Gastroesophageal sphincter (tissue), 4 donors: ENCODE measurements at regions not wholly inside any gene's neighbourhood (a gene's known extent, or its start where the extent isn't known, plus 50 kb on each side); places are given as distances from the start of the nearest gene placed in this dataset.

Source experiments
- ATAC-seq: fragments of 150-250 bp; one replicate; pipeline ENCODE4 v1.9.1; 2016; ENCODE audit warnings: mild to moderate bottlenecking, moderate library complexity
- H3K27ac ChIP-seq, 4 donors: fragments of 200-600 bp; sonication (generic) in 3 of 4; 1 replicate in 3 of 4; 2 replicates in 1 of 4; pipeline ENCODE4 v1.5.1; 2016 to 2019
- H3K27me3 ChIP-seq: fragments of 200-600 bp; sonication (generic); one replicate; pipeline ENCODE4 v1.5.1; 2019
- H3K36me3 ChIP-seq, 2 donors: fragments of 200-600 bp; sonication (generic); one replicate each; pipeline ENCODE4 v1.5.1; 2019; ENCODE audit warnings: control low read depth in 1 of 2
- H3K4me1 ChIP-seq, 3 donors: fragments of 200-600 bp; sonication (generic); 1 replicate in 2 of 3; 2 replicates in 1 of 3; pipeline ENCODE4 v1.5.1; 2016 to 2019; ENCODE audit warnings: control low read depth in 2 of 3
- H3K4me3 ChIP-seq, 2 donors: fragments of 200-600 bp; sonication (generic); one replicate each; pipeline ENCODE4 v1.5.1; 2019; ENCODE audit warnings: mild to moderate bottlenecking in 1 of 2, moderate library complexity in 1 of 2
- H3K9me3 ChIP-seq, 3 donors: fragments of 200-600 bp; sonication (generic); one replicate each; pipeline ENCODE4 v1.5.1; 2017 to 2019; ENCODE audit warnings: control low read depth in 2 of 3
- EP300 ChIP-seq: sonication (generic); formaldehyde crosslinking; IDR thresholded peaks from one replicate; pipeline ENCODE4 v1.6.1; 2017; ENCODE audit warnings: antibody characterized with exemption, mild to moderate bottlenecking
- POLR2A ChIP-seq, 2 donors: fragments of 450-650 bp; IDR thresholded peaks; one replicate each; pipeline ENCODE4 v1.6.1; 2017; ENCODE audit warnings: antibody characterized with exemption in 2 of 2, mild to moderate bottlenecking in 2 of 2, moderate library complexity in 1 of 2
- POLR2AphosphoS5 ChIP-seq: sonication (generic); formaldehyde crosslinking; IDR thresholded peaks from one replicate; pipeline ENCODE4 v1.6.1; 2017; ENCODE audit warnings: antibody characterized with exemption
- WGBS, 2 donors: methylation state at CpG; one replicate each; pipeline ENCODE4 v1.1.5; 2018; ENCODE audit warnings: low coverage in 1 of 2; 5-methylcytosine and 5-hydroxymethylcytosine counted together
- TF ChIP-seq, protein P1 (sequence below), 4 experiments: fragments of 200-600 bp in 2 of 4; fragments of 450-650 bp in 2 of 4; sonication (generic) in 1 of 4; IDR thresholded peaks; one replicate each; pipeline ENCODE4 v1.5.1; 2017 to 2019; ENCODE audit warnings: antibody characterized with exemption in 4 of 4, mild to moderate bottlenecking in 2 of 4, moderate library complexity in 2 of 4

DNA sequence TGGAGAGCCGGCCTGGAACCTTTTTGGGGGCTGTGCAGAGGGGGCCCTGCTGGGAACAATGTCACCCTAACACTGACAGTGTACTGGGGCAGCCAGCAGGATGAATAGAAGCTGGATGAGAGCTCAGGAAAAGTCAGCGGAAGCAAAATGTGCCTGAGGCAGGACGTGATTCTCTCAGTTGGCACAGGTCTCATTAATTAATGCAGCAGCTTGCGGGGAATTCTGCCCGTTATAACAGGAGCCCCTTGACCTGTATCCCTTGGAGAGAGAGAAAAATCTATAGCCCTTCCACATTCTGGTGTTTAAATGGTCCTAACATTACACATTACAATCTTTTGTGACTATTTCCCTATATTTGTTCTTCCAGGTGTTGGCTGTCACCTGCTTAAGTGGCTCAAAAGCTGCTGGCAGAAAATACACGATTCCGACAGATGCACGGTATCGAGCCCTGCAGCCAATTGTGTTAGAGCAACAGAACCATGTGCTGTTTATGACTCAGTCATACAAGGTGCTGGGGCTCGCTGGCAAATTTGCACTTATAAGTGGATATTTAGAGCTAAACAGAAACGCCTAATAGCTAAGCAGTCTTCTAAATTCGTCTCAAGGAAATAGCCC is 854.7 kb downstream of the AACS start:
- 54 to 56% methylated on average over 7 to 8 of the region's 12 CpGs for WGBS, 2 donors
- no peaks in the 10 kb centered on the region for H3K4me1 ChIP-seq
- TF ChIP-seq POLR2A (IDR thresholded peaks at IDR 0.05) (no peak), EP300 (no peak), POLR2AphosphoS5 (no peak)
- TF ChIP-seq, protein P1, sequence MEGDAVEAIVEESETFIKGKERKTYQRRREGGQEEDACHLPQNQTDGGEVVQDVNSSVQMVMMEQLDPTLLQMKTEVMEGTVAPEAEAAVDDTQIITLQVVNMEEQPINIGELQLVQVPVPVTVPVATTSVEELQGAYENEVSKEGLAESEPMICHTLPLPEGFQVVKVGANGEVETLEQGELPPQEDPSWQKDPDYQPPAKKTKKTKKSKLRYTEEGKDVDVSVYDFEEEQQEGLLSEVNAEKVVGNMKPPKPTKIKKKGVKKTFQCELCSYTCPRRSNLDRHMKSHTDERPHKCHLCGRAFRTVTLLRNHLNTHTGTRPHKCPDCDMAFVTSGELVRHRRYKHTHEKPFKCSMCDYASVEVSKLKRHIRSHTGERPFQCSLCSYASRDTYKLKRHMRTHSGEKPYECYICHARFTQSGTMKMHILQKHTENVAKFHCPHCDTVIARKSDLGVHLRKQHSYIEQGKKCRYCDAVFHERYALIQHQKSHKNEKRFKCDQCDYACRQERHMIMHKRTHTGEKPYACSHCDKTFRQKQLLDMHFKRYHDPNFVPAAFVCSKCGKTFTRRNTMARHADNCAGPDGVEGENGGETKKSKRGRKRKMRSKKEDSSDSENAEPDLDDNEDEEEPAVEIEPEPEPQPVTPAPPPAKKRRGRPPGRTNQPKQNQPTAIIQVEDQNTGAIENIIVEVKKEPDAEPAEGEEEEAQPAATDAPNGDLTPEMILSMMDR (IDR thresholded peaks at IDR 0.05): no peak
- H3K27ac ChIP-seq: no peak overlapping the region
- no peaks in the 10 kb centered on the region for H3K27me3 ChIP-seq
- ATAC-seq: no peak
- H3K36me3 ChIP-seq: no peaks in the 10 kb centered on the region
- no peaks in the 10 kb centered on the region for H3K9me3 ChIP-seq
- H3K4me3 ChIP-seq: no peak overlapping the region

DNA sequence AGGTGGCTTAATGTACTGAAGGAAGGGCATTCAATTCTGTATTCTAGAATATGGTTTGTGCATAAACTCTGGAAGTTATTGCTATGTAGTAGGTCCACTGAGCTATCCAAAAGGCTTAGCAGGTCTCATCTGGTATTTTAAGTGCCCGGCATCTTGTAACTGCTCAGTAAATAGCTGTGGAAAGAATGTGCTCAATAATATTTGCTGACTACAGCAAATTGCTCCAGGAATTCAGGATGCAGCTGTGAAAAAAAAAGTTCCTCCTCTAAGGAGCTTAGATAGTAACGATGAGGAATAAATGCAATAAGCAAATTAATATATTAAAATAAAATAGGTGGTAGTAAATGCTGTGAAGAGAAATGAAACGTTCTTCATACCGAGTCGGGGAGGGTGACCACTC is 857.1 kb downstream of the AACS start:
- no peak for TF ChIP-seq POLR2AphosphoS5
- TF ChIP-seq EP300: no peak
- TF ChIP-seq, protein P1 (IDR thresholded peaks at IDR 0.05): no peak
- TF ChIP-seq POLR2A (IDR thresholded peaks at IDR 0.05): no peak
- ATAC-seq: no peak
- H3K4me1 ChIP-seq: no peaks in the 10 kb centered on the region
- H3K27ac ChIP-seq: no peak overlapping the region
- no peaks in the 10 kb centered on the region for H3K27me3 ChIP-seq
- no peaks in the 10 kb centered on the region for H3K36me3 ChIP-seq
- H3K4me3 ChIP-seq: no peak overlapping the region
- 69 to 71% methylated on average over 5 of the region's 5 CpGs for WGBS, 2 donors
- no peaks in the 10 kb centered on the region for H3K9me3 ChIP-seq

DNA sequence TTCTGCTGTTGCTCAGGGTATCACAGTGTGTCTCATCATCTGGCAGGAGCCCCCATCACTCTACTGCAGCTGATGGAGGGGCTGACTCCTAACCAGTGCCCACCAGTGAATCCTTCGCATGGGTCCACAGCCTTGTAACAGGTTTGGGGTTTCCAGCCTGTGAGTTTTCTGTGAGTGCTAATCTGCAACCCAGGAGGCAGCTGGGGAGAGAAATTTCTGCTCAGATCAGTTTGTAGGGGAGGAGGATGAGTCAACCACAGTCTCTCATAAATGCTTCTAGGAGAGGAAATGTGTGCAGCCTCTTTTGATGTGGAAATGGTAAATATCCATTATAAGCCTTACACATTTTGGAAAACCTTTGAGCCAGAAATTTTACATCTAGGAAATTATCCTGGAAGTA is 871.3 kb downstream of the AACS start:
- WGBS, 2 donors: 100% methylated on average over 1 of the region's 1 CpG; no CpG with 5 or more reads in 1 of the 2 donors
- TF ChIP-seq, protein P1 (IDR thresholded peaks at IDR 0.05): no peak
- TF ChIP-seq EP300: no peak
- TF ChIP-seq POLR2AphosphoS5: no peak
- TF ChIP-seq POLR2A (IDR thresholded peaks at IDR 0.05): no peak
- ATAC-seq: no peak
- Histone ChIP-seq H3K4me3 (no peak overlapping the region), H3K27ac (no peak overlapping the region), H3K36me3 (no peaks in the 10 kb centered on the region), H3K27me3 (no peaks in the 10 kb centered on the region), H3K9me3 (no peaks in the 10 kb centered on the region), H3K4me1 (no peaks in the 10 kb centered on the region)

DNA sequence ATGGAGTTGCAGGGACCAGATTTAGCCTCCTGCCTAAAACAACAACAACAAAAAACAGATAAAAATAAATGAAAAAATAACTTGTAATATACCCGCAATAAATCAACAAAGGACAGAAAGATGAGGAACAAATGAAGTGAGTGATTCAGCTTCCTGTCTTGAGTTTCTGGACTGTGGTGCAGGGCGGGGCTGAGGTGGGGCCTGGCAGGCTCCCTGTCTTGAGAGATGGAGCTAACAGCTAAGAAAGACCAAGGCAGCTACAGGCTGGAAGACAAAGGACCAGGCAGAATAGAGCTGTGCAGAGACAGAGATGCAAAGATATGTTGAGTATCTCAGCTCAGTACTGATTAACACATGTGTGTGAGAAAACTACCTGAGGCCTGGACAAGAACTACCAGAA is 879.2 kb downstream of the AACS start:
- Histone ChIP-seq H3K27me3 (no peaks in the 10 kb centered on the region), H3K27ac (no peak overlapping the region), H3K4me3 (no peak overlapping the region), H3K36me3 (no peaks in the 10 kb centered on the region), H3K4me1 (no peaks in the 10 kb centered on the region), H3K9me3 (no peaks in the 10 kb centered on the region)
- ATAC-seq: no peak
- 90% methylated on average over 2 of the region's 2 CpGs; no CpG with 5 or more reads in 1 of the 2 donors for WGBS, 2 donors
- no peak for TF ChIP-seq EP300
- no peak for TF ChIP-seq POLR2A (IDR thresholded peaks at IDR 0.05)
- TF ChIP-seq POLR2AphosphoS5: no peak
- TF ChIP-seq, protein P1 (IDR thresholded peaks at IDR 0.05): no peak

DNA sequence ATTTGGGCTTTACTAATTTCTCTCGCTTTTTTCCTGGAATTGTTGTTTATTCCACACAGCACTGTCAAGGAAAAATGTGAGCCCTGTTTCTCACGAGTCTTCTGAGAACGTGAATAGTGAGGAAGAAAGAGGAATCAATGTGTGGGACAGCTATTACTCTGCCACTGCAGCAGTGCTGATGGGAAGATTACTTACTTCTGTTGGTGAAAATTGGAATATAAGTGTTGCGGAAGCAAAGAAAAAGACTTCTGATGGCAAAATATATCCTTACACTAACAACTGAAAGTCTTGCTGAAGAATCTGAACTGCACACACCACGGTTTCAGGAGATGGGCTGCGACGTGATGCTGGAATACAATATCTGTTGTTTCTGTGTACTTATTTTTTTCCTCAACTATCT is 884.2 kb downstream of the AACS start:
- H3K4me3 ChIP-seq: no peak overlapping the region
- H3K4me1 ChIP-seq: no peaks in the 10 kb centered on the region
- no peaks in the 10 kb centered on the region for H3K27me3 ChIP-seq
- 80 to 84% methylated on average over 7 of the region's 7 CpGs for WGBS, 2 donors
- no peak for ATAC-seq
- no peak overlapping the region for H3K27ac ChIP-seq
- H3K9me3 ChIP-seq: no peaks in the 10 kb centered on the region
- no peak for TF ChIP-seq POLR2A (IDR thresholded peaks at IDR 0.05)
- no peak for TF ChIP-seq EP300
- TF ChIP-seq, protein P1 (IDR thresholded peaks at IDR 0.05): no peak
- no peak for TF ChIP-seq POLR2AphosphoS5
- H3K36me3 ChIP-seq: no peaks in the 10 kb centered on the region
